Hepatic stellate cell (primary cell): ENCODE measurements at regions not wholly inside any gene's neighbourhood (a gene's known extent, or its start where the extent isn't known, plus 50 kb on each side); places are given as distances from the start of the nearest gene placed in this dataset.
A peak's percentile ranks its signal among the peaks of the same experiment; 100 is the strongest.

Experiments
- DNase-seq: peaks from one replicate; pipeline ENCODE4 v3.0.0; 2011; ENCODE audit warnings: low spot score

GRCh38 chr13:105527127-105527526 is 1008.3 kb downstream of the EFNB2 start:
- DNase-seq = no peak

- DNase-seq = no peak
Observed at GRCh38 chr13:105519771-105520170, 1015.7 kb downstream of the EFNB2 start.

DNA sequence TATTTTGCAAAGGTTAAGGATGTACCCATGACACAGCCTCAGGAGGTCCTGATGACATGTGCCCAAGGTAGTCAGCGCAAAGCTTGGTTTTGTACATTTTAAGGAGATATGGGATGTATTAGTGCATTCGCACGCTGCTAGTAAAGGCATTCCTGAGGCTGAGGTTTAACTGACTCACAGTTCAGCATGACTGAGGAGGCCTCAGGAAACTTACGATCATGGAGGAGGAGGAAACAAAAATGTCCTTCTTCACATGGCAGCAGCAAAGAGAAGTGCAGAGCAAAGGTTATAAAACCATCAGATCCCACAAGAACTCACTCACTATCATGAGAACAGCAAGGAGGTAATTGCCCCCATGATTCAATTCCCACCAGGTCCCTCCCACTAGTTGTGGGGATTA is 1017.4 kb downstream of the EFNB2 start:
- no peak for DNase-seq

- no peak for DNase-seq
Observed at GRCh38 chr13:105514401-105514800, 1021.1 kb downstream of the EFNB2 start.

GRCh38 chr13:105513448-105513847 is 1022.0 kb downstream of the EFNB2 start:
- DNase-seq = no peak

DNA sequence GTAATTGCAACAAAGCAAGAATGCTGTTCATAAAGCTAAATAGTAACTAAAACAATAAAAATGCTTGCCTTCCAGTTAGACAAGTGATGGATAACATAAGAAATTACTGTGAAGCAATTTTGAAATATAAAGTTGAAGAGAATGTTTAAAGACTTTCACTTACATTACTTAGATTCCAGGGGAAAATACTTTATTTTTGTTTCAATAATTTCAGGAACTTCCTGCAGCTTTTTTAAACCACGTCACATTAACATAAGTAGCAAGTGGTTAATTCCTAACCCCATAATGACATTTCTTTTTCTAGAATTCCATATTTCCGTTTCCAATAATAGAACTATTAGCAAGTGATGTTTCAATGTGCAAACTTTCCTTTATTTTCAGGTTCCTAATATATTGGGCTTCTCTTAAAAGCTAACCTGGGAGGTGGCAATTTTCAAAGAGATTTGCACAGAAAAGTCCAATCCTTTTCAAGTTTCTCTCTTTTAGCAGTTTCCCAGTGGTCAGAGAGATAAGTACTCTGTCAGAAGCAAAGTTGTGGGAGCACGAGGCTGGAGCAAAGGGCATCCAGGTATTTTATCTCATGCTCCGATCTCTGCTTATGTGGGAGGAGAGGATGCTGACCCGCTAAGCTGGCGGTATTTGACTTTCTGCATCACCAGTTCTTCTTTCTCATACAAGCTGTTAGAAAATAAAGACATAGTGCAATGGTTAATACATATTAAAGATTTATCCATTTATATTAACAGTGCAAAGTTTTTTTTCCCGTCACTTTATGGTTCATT is 1025.3 kb downstream of the EFNB2 start:
- DNase-seq = no peak

DNA sequence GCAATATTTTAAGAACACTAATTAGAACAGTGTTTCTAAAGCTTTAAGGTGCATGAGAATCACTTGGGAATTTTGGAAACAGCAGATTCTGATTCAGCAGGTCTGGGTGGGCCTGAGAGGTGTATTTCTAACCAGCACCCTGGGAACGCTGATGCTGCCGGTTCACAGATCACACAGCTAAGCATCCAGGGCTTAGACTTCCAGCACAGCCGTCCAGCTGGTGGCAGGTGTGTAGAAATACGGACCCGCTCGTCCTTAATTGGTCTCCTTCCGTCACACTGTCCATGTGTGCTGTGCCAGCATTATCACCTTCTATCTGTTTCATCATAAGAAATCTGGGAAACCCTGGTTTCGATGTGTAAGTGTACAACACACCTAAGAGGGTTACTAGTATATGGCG is 1029.0 kb downstream of the EFNB2 start:
- no peak for DNase-seq

- no peak for DNase-seq
Observed at GRCh38 chr13:105502193-105502592, 1033.3 kb downstream of the EFNB2 start.

- DNase-seq = no peak
Observed at GRCh38 chr13:105497597-105497996, 1037.9 kb downstream of the EFNB2 start.

DNA sequence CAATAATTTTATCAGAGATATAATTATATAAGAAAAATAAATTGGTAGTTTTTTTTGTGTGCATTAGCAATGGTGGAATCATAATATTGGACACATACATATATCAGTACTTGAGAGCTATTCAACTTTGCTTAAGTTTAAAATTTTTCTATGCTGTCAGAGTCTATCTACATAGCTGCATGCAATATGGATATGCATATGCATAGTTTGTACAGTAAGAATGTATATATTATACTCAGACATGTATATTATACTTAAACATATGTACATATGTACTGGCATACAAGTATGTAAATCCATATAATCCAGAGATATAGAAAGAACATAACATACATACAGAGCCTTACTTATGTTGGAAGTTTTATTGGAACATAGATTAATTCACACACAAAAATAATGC is 1043.2 kb downstream of the EFNB2 start:
- no peak for DNase-seq

GRCh38 chr13:105491345-105491744 is 1044.1 kb downstream of the EFNB2 start:
- DNase-seq = no peak

GRCh38 chr13:105485081-105485480 is 1050.4 kb downstream of the EFNB2 start:
- DNase-seq = no peak

GRCh38 chr13:105474983-105475610 is 1060.4 kb downstream of the EFNB2 start:
- DNase-seq = no peak

DNA sequence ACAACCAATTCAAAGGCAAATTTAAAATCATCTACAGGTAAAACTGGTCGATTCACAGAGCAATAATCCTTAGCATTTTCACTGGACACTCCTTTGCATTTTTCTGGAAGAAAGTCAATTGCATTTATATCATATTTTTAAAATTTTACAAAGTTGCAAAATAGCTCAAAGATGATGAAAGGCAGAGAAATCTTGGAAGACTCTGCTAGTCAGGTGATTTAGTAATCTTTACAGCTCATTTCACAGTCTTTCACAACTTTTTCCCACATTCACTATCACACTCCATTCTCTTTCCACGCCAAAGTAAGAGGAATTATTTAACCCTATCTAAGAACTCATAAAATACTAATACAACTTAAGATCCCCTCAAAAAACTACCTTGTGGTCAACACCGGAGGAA is 1063.8 kb downstream of the EFNB2 start:
- no peak for DNase-seq

DNA sequence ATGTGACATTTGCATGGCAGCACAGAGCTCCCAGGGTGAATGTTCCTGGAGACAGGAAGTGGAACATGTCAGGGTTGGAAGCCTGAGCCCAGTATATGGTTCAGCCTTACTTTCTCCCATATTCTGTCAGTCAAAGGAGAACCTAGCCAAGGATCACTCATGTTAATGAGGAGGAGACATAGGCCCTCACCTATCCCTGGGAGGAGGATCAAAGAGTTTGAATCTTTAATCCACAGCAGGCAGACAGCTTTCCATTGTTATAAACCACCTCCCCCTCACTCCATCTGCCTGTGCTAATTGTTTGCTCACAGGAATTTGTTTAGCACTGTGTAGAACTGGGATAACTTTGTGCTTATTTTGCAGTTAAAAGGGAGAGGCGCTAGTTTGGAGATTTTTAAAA is 1069.1 kb downstream of the EFNB2 start:
- no peak for DNase-seq

DNA sequence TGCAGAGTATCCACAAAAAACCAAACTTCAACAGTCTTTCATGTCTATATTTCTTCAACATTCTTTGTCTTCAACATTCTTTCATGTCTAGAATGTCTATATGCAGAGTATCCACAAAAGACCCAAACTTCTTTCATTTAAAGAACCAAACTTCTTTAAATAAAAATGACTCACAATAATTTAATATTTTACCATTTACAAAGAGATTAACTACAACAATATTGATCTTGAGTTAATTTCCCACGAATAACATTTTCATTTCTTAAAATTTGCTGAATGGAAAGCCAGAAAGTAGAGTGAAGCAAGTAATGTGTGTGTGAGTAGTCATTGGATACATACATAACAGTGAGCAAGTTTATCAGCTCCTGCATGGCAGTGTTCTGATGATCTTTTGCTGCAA is 1069.7 kb downstream of the EFNB2 start, which contains the start of gene DAOA:
Gene DAOA, plus strand, starts transcription at position 301 of the 400 bp plus-strand sequence.
- DNase-seq = no peak

- DNase-seq = no peak
Observed at GRCh38 chr13:105465251-105465650, 1070.2 kb downstream of the EFNB2 start.

DNA sequence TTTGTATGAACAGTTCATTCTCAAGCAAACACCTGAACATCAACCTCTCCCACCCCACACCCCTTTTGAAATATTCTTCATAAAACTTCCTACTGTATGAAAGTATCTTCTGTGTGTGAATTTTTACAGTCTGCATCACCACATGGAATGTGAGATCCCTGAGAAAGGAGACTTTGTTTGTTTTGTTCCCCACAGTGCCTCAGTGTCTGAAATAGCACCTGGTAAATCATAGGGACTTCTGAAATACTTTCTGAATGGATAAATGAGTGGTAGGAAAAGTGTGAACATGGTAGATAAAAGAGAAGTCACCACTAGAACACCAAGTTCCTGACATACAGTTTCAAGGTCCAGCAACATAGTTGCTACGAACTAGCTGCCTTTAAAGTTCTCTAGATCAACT is 1071.2 kb downstream of the EFNB2 start:
- no peak for DNase-seq

GRCh38 chr13:105463011-105463501 is 1072.4 kb downstream of the EFNB2 start:
- DNase-seq = no peak

DNA sequence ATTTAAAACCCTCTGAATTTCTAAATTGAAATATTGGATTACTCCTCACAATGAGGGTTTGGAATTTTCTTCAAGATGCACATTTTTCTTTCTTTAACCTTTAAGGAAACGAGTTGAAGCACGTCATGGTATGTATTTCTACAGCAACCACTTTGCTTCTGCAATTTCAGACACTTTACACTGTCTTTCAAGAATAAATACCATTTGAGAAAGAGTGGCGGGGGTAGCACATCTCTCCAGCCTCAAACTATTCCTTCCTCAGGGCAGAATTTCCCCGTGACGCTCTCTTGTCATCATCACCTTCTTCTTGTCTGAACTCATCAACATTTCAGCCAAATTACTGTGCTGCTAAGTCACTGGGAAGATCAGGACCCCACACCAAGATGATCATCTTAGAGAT is 1073.4 kb downstream of the EFNB2 start:
- no peak for DNase-seq

GRCh38 chr13:105452895-105453294 is 1082.6 kb downstream of the EFNB2 start:
- DNase-seq = no peak

DNA sequence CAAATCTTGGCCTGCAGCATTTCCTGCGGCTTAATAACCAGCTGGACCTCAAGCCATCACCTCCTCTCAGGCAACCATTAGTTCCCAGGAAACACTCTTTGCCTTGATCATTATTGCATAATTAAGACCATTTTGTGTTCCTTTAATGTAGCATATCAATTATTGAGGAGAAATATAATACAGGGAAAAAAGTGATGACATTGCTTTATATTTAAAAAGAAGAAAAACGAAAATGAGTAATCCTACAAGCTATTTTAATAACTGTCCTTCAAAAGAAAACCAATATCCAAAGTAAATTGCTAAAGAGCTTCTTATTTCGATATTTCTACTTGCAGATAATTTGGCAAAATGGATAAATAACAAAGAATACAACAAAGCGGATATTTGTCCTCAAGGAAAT is 1084.7 kb downstream of the EFNB2 start:
- DNase-seq = no peak

- no peak for DNase-seq
Observed at GRCh38 chr13:105448811-105449210, 1086.7 kb downstream of the EFNB2 start.

- peak; percentile 19 for DNase-seq
Observed at GRCh38 chr13:105446197-105446596, 1089.3 kb downstream of the EFNB2 start.
